K562 (cell line): ENCODE measurements at regions not wholly inside any gene's neighbourhood (a gene's known extent, or its start where the extent isn't known, plus 50 kb on each side); places are given as distances from the start of the nearest gene placed in this dataset.

Experiments used
- ATAC-seq: fragments of 200-7000 bp; cut with Tn5 transposase; 3 replicates; pipeline ENCODE4 v1.9.1; 2020; ENCODE audit warnings: moderate library complexity
- BruUV-seq: library from RNA; stranded (reverse); fragments of 400-500 nt; replicated peaks from 2 replicates; lab custom pipeline; 2021; lab: Mats Ljungman, UMichigan
- CTCF ChIA-PET: fragments of 300-600 bp; formaldehyde crosslinking; extraction: SDS; loops from one replicate; lab custom pipeline; 2021; ENCODE audit warnings: low intra/inter-chr PET ratio; lab: Yijun Ruan, JAX
- POLR2A ChIA-PET: fragments of 300-600, 350-650 bp; sonication (Branson Sonifier 250); formaldehyde crosslinking; extraction: SDS; loops from one replicate; lab custom pipeline; 2021; ENCODE audit warnings: antibody characterized with exemption, inconsistent platforms; lab: Yijun Ruan, JAX
- DNase-seq, 4 experiments: peaks; one replicate each; pipeline versions ENCODE4 v3.0.0 to v3.0.0-alpha.2; 2011 to 2018; ENCODE audit warnings: low spot score in 3 of 4, mixed read lengths in 3 of 4; ENCODE audit errors: extremely low read depth in 1 of 4
- FAIRE-seq: peaks from 2 replicates; lab custom pipeline; 2011; peaks lifted over from hg19 to GRCh38; lab: Jason Lieb, UNC
- H2AFZ ChIP-seq: 2 replicates; pipeline ENCODE4 v1.6.0; 2011; ENCODE audit warnings: low read depth, low read length, control low read depth, inconsistent platforms
- H3K27ac ChIP-seq: fragments of 200-600 bp; 3 replicates; pipeline ENCODE4 v1.8.0; 2011; ENCODE audit warnings: low read depth, mild to moderate bottlenecking, control low read depth, inconsistent platforms, low read length, moderate library complexity, mixed read lengths; ENCODE audit errors: extremely low read depth
- H3K27me3 ChIP-seq, 2 experiments: fragments of 300-600 bp in 1 of 2; 2 replicates in 1 of 2; 3 replicates in 1 of 2; pipeline versions ENCODE4 v1.6.0 to v1.8.0; 2011; ENCODE audit warnings: inconsistent platforms in 2 of 2, low read length in 2 of 2, mild to moderate bottlenecking in 1 of 2, mixed read lengths in 1 of 2, moderate library complexity in 1 of 2; ENCODE audit not compliant: control insufficient read depth in 2 of 2, insufficient read depth in 2 of 2
- H3K36me3 ChIP-seq: fragments of 300-600 bp; 3 replicates; pipeline ENCODE4 v1.8.0; 2011; ENCODE audit warnings: mild to moderate bottlenecking, low read length, inconsistent platforms; ENCODE audit not compliant: control insufficient read depth, insufficient read depth
- H3K4me1 ChIP-seq, 2 experiments: fragments of 200-600 bp in 1 of 2; replicated peaks in 1 of 2; 2 replicates in 1 of 2; 3 replicates in 1 of 2; pipeline versions ENCODE4 v1.5.1 to v1.8.0; 2011; ENCODE audit warnings: inconsistent platforms in 2 of 2, low read length in 2 of 2, mild to moderate bottlenecking in 1 of 2, mixed read lengths in 1 of 2, moderate library complexity in 1 of 2; ENCODE audit not compliant: control insufficient read depth in 2 of 2, insufficient read depth in 2 of 2
- H3K4me2 ChIP-seq: 2 replicates; pipeline ENCODE4 v1.6.1; 2011; ENCODE audit warnings: low read length, control low read depth, inconsistent platforms, mixed read lengths; ENCODE audit not compliant: insufficient read depth
- H3K4me3 ChIP-seq: fragments of 200-600 bp; sonication (generic), shearing (Covaris generic); 2 replicates; pipeline ENCODE4 v1.5.1; 2016; ENCODE audit warnings: control low read depth, inconsistent platforms
- H3K79me2 ChIP-seq: fragments of 200-600 bp; 3 replicates; pipeline ENCODE4 v1.8.0; 2011; ENCODE audit warnings: low read length, inconsistent platforms; ENCODE audit not compliant: control insufficient read depth, insufficient read depth
- H3K9ac ChIP-seq, 2 experiments: 2 replicates each; pipeline versions ENCODE4 v1.6.0 to v1.6.1; 2011; ENCODE audit warnings: low read depth in 2 of 2, low read length in 2 of 2, control low read depth in 1 of 2, inconsistent platforms in 1 of 2, mild to moderate bottlenecking in 1 of 2, mixed read lengths in 1 of 2; ENCODE audit not compliant: insufficient read depth in 1 of 2
- H3K9me1 ChIP-seq: one replicate; pipeline ENCODE4 v1.6.0; 2011; ENCODE audit warnings: inconsistent platforms, mild to moderate bottlenecking, low read length, moderate library complexity; ENCODE audit not compliant: control insufficient read depth, insufficient read depth
- H3K9me3 ChIP-seq: replicated peaks from 2 replicates; pipeline ENCODE4 v1.5.1; 2011; ENCODE audit warnings: low read depth, low read length, inconsistent platforms; ENCODE audit not compliant: control insufficient read depth, insufficient read depth
- H4K20me1 ChIP-seq: replicated peaks from 2 replicates; pipeline ENCODE4 v1.6.1; 2011; ENCODE audit warnings: low read length, inconsistent platforms, mixed read lengths; ENCODE audit not compliant: control insufficient read depth, insufficient read depth
- CBX2 ChIP-seq: fragments of 200-600 bp; sonication (generic); IDR thresholded peaks from one replicate; pipeline ENCODE4 v1.6.1; 2012; ENCODE audit warnings: mild to moderate bottlenecking, low read length, inconsistent platforms; ENCODE audit not compliant: insufficient read depth, poor library complexity, severe bottlenecking
- GTF2B ChIP-seq: IDR thresholded peaks from 2 replicates; pipeline ENCODE4 v1.6.1; 2011; ENCODE audit not compliant: insufficient read length; ENCODE audit errors: extremely low read depth
- IRF9 ChIP-seq: fragments of 450-650 bp; IDR thresholded peaks from 2 replicates; pipeline ENCODE4 v1.6.1; 2016; ENCODE audit warnings: missing biosample characterization, missing genetic modification characterization
- NCOA4 ChIP-seq: fragments of 450-650 bp; IDR thresholded peaks from 2 replicates; pipeline ENCODE4 v1.6.1; 2018; ENCODE audit warnings: mild to moderate bottlenecking; ENCODE audit not compliant: partially characterized antibody
- NONO ChIP-seq, 2 experiments: fragments of 200-400 bp in 1 of 2; fragments of 450-650 bp in 1 of 2; formaldehyde crosslinking in 1 of 2; IDR thresholded peaks; 2 replicates each; pipeline ENCODE4 v1.6.1; 2017; ENCODE audit warnings: low read depth in 2 of 2, mild to moderate bottlenecking in 2 of 2, moderate library complexity in 2 of 2, low read length in 1 of 2
- NR4A1 ChIP-seq, 2 experiments: fragments of 250-450 bp in 1 of 2; fragments of 450-650 bp in 1 of 2; sonication (Bioruptor Pico) in 1 of 2; IDR thresholded peaks; 2 replicates each; pipeline versions ENCODE4 v1.4.0 to v1.6.1; 2016 to 2020; ENCODE audit warnings: mild to moderate bottlenecking in 2 of 2, missing compliant biosample characterization in 1 of 2, missing genetic modification characterization in 1 of 2, moderate library complexity in 1 of 2
- POU5F1 ChIP-seq: fragments of 150-350 bp; IDR thresholded peaks from 2 replicates; pipeline ENCODE4 v1.6.1; 2014; ENCODE audit warnings: borderline replicate concordance, low read length, low read depth, mild to moderate bottlenecking; ENCODE audit not compliant: partially characterized antibody
- RBBP5 ChIP-seq: fragments of 200-600 bp; sonication (generic); IDR thresholded peaks from 2 replicates; pipeline ENCODE4 v1.6.1; 2012; ENCODE audit warnings: borderline replicate concordance, mild to moderate bottlenecking, low read length, control low read depth, inconsistent platforms; ENCODE audit not compliant: insufficient read depth, poor library complexity, severe bottlenecking
- ZNF764 ChIP-seq: fragments of 250-450 bp; sonication (Bioruptor Pico); IDR thresholded peaks from 2 replicates; pipeline ENCODE4 v1.4.0; 2020; ENCODE audit warnings: low read depth, mild to moderate bottlenecking, moderate library complexity
- ZNF780A ChIP-seq: fragments of 250-450 bp; sonication (Bioruptor Pico); IDR thresholded peaks from 2 replicates; pipeline ENCODE4 v1.5.0; 2021; ENCODE audit warnings: mild to moderate bottlenecking
- WGBS: fragments of 100-300 bp; shearing (Covaris generic); methylation state at CpG from one replicate; pipeline ENCODE4 v1.1.6; 2016; ENCODE audit warnings: low coverage, mixed read lengths; ENCODE audit not compliant: insufficient coverage; ENCODE audit errors: missing lambda C conversion rate; 5-methylcytosine and 5-hydroxymethylcytosine counted together
- in situ Hi-C: fragments of 300-500 bp; cut with MboI; formaldehyde crosslinking; loops from 4 replicates; pipeline ENCODE4 v1.15.0; 2018; ENCODE audit warnings: inconsistent platforms, mixed read lengths
- intact Hi-C: fragments of 100-400 bp; cut with micrococcal nuclease; formaldehyde crosslinking; loops from 2 replicates; pipeline ENCODE4 v1.14.2; 2022

- ATAC-seq (no peak), FAIRE-seq (no peak), DNase-seq (no peak)
- no TSS peak for BruUV-seq
- Histone ChIP-seq H3K4me2 (no peak overlapping the region), H3K27me3 (peaks cover 3 to 5% of the 10 kb centered on the region in 2 experiments; a peak in 3 of 5 replicates), H3K9me1 (no peaks in the 10 kb centered on the region), H2AFZ (no peak overlapping the region; the same call in 1 of the 2 replicates), H3K27ac (no peak overlapping the region), H3K4me1 (no peaks in the 10 kb centered on the region; a peak in 2 of 5 replicates), H3K36me3 (no peaks in the 10 kb centered on the region), H3K79me2 (no peaks in the 10 kb centered on the region), H3K4me3 (no peak overlapping the region), H4K20me1 (no peaks in the 10 kb centered on the region), H3K9ac (no peak overlapping the region), H3K9me3 (no peaks in the 10 kb centered on the region)
- TF ChIP-seq GTF2B (no peak), POU5F1 (no peak)
- ChIA-PET CTCF (no interaction called here), POLR2A (interaction anchor here (0.6 kb wide), 1 partner anchor 65 kb away, joined by 3 read pairs; no protein-coding TSS in a partner anchor)
- in situ Hi-C loops, result no loop called here
- WGBS, result 49% methylated on average over 7 of the region's 7 CpGs
- intact Hi-C loops, result no loop called here
These were observed 75.3 kb upstream of the CREB3L1 start for GRCh38 chr11:46202149-46202548.

- DNase-seq (no peak), FAIRE-seq (no peak), ATAC-seq (no peak)
- Histone ChIP-seq H3K4me2 (no peak overlapping the region), H3K9me1 (no peaks in the 10 kb centered on the region), H3K79me2 (no peaks in the 10 kb centered on the region), H2AFZ (no peak overlapping the region), H3K27me3 (peaks cover 3 to 5% of the 10 kb centered on the region in 2 experiments; a peak in 3 of 5 replicates), H4K20me1 (no peaks in the 10 kb centered on the region), H3K9ac (no peak overlapping the region), H3K9me3 (no peaks in the 10 kb centered on the region), H3K4me3 (no peak overlapping the region), H3K27ac (no peak overlapping the region), H3K4me1 (no peaks in the 10 kb centered on the region; a peak in 1 of 5 replicates), H3K36me3 (no peaks in the 10 kb centered on the region)
- in situ Hi-C loops (no loop called here), intact Hi-C loops (no loop called here)
- WGBS, result 29% methylated on average over 8 of the region's 10 CpGs
- CTCF ChIA-PET, result no interaction called here
- BruUV-seq, result no TSS peak
- TF ChIP-seq IRF9 (no peak), NONO (IDR thresholded peaks at IDR 0.05; ENCODE audit: low read depth in 2 of 2, low read length in 1 of 2) (no peak), ZNF780A (no peak), CBX2 (no peak), NR4A1 (CRISPR knock-in tag; IDR thresholded peaks at IDR 0.05) (no peak), NR4A1 (tag; IDR thresholded peaks at IDR 0.05) (no peak), RBBP5 (no peak), ZNF764 (CRISPR knock-in tag) (no peak), NCOA4 (no peak)
- POLR2A ChIA-PET, result interaction anchor here (1.0 kb wide), 1 partner anchor 16 kb away, joined by 3 read pairs; no protein-coding TSS in a partner anchor
These were observed 76.8 kb upstream of the CREB3L1 start for GRCh38 chr11:46200537-46201281.
